NCI-H226 (cell line): ENCODE measurements at regions not wholly inside any gene's neighbourhood (a gene's known extent, or its start where the extent isn't known, plus 50 kb on each side); places are given as distances from the start of the nearest gene placed in this dataset.

Experiments used
- DNase-seq: peaks from one replicate; pipeline ENCODE4 v3.0.0-alpha.2; 2015

DNA sequence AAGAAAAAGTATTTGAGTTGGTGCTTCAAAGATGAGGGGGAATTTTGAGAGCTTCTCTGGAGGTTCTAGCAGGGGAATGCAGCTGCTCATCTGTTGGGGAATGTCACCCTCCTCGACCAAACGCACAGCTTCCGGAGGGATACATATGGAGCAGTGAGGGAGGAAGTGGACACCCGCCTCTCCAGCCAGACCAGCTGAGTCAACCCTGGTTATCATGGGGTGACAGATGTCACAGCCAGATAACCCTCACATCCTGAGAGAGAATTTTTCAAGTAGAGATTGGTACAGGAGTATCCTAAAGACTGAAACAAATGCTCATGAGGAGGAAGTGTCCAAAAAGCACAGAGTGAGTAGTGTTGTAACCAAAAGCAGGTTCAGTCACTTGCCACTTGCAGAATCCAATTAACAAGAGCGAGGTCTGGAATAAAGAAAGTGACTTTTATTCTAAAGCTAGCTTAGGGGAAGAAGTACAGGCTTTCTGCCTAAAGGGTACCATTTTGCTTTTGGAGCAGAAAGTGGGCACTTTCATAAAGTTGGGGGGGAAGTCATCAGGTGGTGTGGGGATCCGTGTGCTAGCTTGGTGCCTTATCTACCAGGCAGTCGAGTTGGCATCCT lies 395.2 kb downstream of the RAD51AP2 start:
- DNase-seq: no peak

DNA sequence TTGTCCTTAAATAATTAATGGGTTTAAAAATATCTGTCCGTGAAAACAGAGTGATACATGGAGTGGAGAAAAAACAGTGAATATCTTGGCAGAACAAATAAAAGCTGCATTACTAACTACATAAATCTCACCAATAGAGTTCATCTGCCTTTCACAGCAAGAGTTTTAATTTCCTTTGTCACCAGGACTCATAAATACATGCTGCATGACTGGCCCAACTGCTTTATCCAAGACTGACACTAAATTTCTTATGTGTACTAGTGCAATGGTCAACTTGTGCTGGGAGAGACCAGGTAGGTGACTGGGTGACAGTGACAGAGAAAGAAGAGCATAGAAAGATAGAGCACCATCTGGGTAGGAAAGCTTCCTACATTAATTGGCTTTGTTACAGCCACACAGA lies 402.8 kb downstream of the RAD51AP2 start:
- DNase-seq: no peak

GRCh38 chr2:17115042-17115441 lies 403.2 kb downstream of the RAD51AP2 start:
- DNase-seq: no peak

DNA sequence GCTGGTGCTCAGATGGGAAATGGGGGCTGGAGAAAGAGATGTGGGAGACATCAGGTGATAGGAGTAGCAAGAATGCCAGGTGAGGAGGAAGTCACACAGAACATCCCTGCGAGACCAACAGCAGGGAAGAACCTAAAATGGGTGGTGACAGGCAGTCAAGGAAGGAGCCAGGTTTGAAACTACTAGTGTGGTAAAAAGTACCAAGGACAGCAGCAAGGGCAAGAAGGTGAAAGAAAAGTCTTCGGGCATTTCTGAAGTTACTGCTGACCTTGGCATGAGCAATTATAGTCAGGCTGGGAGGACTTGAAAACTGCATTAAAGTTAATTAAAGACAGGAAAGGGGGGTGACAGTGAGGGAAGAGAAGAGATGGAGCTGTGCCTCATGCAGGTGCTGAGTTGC lies 410.4 kb downstream of the RAD51AP2 start:
- no peak for DNase-seq

DNA sequence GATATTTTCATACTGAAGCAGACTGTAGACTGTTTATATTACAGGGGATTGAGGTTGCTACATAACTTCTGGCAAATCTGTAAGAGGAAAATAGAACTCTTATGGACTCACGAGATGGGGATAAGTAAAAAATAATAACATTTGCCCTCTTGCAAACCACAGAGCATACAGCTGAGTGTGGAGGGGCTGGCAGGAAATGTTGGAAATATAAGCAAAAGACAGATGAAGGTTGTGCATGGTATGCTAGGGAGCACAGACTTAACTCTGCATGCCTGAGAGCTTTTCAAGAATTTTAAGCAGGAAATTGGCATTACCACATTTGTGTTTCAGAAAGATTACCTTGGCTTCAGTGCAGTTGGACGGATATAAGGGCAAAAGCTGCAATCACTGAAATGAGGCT lies 411.1 kb downstream of the RAD51AP2 start:
- peak; percentile 2 for DNase-seq

- DNase-seq: no peak
Observed at GRCh38 chr2:17106418-17106817, 411.8 kb downstream of the RAD51AP2 start.

- DNase-seq: peak; percentile 51
Observed at GRCh38 chr2:17104454-17104853, 413.8 kb downstream of the RAD51AP2 start.

- DNase-seq: no peak
Observed at GRCh38 chr2:17101596-17101995, 416.6 kb downstream of the RAD51AP2 start.

DNA sequence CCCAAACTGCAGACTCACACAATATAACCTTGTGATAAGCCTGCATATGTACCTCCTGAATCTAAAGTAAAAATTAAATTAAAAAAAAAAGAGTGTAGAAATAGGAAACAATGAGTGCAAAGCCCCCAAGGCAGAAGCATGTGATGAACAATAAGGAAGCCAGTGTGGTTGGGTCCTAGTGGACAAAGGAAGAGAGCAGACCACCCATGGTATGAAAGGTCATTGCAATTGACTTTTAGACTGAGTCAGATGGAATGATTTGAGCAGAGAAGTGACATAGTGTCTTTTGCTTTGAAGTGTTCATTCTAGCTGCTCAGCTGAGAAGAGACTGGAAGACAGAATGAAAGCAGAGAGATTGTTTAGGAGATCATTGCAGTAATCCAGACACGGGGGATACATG lies 417.1 kb downstream of the RAD51AP2 start:
- no peak for DNase-seq

- no peak for DNase-seq
Observed at GRCh38 chr2:17095340-17095739, 422.9 kb downstream of the RAD51AP2 start.

- no peak for DNase-seq
Observed at GRCh38 chr2:17093712-17094111, 424.5 kb downstream of the RAD51AP2 start.

DNA sequence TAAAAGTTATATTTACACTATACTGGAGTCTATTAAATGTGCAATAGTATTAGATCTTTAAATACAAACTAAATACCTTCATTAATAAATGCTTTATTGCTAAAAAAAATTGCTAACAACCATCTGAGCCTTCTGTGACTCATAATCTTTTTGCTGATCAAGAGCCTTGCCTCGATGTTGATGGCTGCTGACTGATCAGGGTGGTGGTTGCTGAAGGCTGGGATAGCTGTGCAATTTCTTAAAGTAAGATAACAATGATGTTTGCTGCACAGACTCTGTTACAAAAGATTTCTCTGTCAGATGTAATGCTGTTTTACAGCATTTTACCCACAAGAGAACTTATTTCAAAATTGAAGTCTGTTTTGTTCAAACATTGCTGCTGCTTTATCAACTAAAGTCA lies 421.4 kb upstream of the CYRIA start:
- DNase-seq: no peak

GRCh38 chr2:17085546-17086202 lies 420.0 kb upstream of the CYRIA start:
- DNase-seq: no peak

- no peak for DNase-seq
Observed at GRCh38 chr2:17084877-17085276, 419.2 kb upstream of the CYRIA start.

GRCh38 chr2:17083902-17084301 lies 418.3 kb upstream of the CYRIA start:
- no peak for DNase-seq

DNA sequence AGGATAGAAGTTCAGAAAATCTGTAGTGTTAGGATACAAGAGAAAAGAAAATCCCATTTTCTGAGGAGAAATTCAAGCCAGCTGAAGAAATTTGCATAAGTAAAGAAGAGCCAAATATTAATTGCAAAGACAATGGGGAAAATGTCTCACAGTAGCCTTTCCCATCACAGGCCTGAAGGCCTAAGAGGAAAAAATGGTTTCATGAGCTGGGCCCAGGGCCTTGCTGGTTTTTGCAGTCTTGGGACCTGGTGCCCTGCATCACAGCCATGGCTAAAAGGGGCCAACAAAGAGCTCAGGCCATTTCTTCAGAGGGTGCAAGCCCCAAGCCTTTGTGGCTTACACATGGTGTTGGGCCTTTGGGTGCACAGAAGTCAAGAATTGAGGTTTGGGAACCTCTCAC lies 413.6 kb upstream of the CYRIA start:
- no peak for DNase-seq

GRCh38 chr2:17076533-17076932 lies 410.9 kb upstream of the CYRIA start:
- no peak for DNase-seq

- no peak for DNase-seq
Observed at GRCh38 chr2:17070711-17071110, 405.1 kb upstream of the CYRIA start.

DNA sequence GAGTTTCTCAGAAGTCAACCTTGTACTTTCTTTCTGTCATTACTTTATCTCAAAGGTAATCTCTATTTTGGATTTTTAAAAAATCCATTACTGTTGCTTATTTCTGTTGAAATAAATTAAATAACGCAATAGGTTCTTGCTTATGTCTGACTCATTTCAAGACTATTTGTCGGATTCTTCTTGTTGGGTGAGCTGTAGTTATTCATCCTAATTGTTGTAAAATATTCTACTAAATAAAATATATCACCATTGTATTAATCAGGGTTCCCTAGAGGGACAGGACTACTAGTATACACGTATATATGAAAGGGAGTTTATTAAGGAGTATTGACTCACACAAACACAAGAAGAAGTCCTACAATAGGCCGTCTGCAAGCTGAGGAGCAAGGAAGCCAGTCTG lies 403.9 kb upstream of the CYRIA start:
- no peak for DNase-seq

DNA sequence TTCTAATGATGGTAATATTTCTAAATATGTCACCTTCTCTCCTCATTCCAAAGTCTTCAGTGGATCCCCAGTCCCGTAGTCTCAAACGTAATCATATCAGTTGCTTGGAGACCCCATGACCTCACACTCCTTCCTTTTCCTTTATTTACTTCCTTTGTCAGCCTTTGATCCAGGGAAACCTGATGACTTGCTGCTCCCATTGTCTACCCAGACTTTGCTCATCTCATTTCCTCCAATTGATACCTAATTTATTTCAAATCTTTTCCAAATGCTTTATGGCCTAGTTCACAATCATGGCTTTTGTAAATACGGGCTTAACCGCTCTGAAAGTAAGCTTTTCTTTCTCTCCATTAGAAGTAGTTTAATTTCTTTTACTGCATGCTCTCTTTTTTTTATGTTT lies 402.4 kb upstream of the CYRIA start:
- DNase-seq: no peak

DNA sequence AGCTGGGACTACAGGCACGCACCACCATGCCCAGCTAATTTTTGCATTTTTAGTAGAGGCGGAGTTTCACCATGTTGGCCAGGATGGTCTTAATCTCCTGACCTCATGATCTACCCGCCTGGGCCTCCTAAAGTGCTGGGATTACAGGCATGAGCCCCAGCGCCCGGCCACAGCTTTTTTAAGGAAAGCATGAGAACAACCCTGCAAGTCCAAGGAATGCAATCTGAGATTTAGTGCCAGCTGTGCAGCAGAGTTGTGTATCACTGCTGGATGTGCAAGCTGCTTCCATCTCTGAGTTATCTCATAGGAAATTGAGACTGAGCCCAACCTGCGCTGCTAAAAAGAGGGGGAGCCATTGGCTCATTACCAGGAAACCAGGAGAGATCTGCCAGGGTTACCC lies 399.9 kb upstream of the CYRIA start:
- no peak for DNase-seq

GRCh38 chr2:17061028-17061427 lies 395.4 kb upstream of the CYRIA start:
- DNase-seq: no peak

- no peak for DNase-seq
Observed at GRCh38 chr2:17059458-17059857, 393.8 kb upstream of the CYRIA start.

DNA sequence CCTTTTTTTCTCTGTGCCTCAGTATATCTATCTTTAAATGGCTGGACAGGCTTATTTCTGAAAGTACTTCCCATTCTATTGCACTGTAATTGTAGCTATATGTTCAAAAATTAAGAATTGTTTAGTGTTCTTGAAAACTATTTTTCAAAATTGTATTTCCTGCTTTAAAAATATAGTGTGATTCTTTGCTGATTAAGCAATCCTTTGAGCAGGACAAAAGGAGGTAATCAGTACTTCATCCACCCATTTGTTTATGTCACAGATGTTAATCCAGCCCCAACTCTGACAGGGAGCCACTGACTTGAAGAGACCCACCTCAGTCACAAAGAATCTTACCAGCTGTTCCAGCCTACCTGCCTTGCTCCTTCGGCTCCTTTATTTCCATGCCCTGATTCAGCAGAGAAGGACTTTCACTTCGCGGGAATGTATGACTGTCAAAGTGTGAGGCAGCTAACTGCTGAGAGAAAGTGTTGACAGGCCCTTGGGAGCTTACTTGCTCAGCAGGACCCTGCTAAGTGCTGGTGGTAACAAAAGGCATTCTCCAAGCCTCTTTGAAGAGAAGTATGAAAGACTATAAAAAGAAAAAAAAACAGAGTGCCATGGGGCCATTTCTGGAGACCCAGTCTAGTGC lies 393.3 kb upstream of the CYRIA start:
- no peak for DNase-seq
